GM13976 (cell line): ENCODE measurements at regions not wholly inside any gene's neighbourhood (a gene's known extent, or its start where the extent isn't known, plus 50 kb on each side); places are given as distances from the start of the nearest gene placed in this dataset.

Source experiments
- DNase-seq: peaks from one replicate; pipeline ENCODE4 v3.0.0; 2012; ENCODE audit warnings: low spot score
- CTCF ChIP-seq: IDR thresholded peaks from 2 replicates; pipeline ENCODE4 v1.5.1; 2012; ENCODE audit warnings: borderline replicate concordance, mild to moderate bottlenecking; ENCODE audit not compliant: insufficient read depth; ENCODE audit errors: extremely low read depth, missing control alignments, control extremely low read depth
- in situ Hi-C: fragments of 300-500 bp; cut with MboI; formaldehyde crosslinking; loops from one replicate; pipeline ENCODE4 v1.12.0; 2022; ENCODE audit warnings: low sequenced_read_pairs, mixed read lengths, inconsistent platforms; ENCODE audit not compliant: unreplicated experiment

- TF ChIP-seq CTCF = no peak
- in situ Hi-C loops = no loop called here
- DNase-seq = no peak
Measured at GRCh38 chr7:84524714-84525694, 330.4 kb upstream of the SEMA3A start.

- no peak for TF ChIP-seq CTCF
- DNase-seq = no peak
- in situ Hi-C loops = no loop called here
Measured at GRCh38 chr7:84513061-84513460, 318.5 kb upstream of the SEMA3A start.

- in situ Hi-C loops = no loop called here
Measured at GRCh38 chr7:84512055-84512454, 317.5 kb upstream of the SEMA3A start.

GRCh38 chr7:84510505-84510904, 315.9 kb upstream of the SEMA3A start:
- in situ Hi-C loops = no loop called here
- TF ChIP-seq CTCF = no peak
- no peak for DNase-seq

More at GRCh38 chr7:84512055-84512454, 317.5 kb upstream of the SEMA3A start:
- DNase-seq = no peak
- no peak for TF ChIP-seq CTCF

GRCh38 chr7:84509522-84509921, 314.9 kb upstream of the SEMA3A start:
- in situ Hi-C loops = no loop called here
- TF ChIP-seq CTCF = no peak
- no peak for DNase-seq

GRCh38 chr7:84508606-84509005, 314.0 kb upstream of the SEMA3A start:
- no peak for TF ChIP-seq CTCF
- DNase-seq = no peak
- in situ Hi-C loops = no loop called here
